NCI-H1930 (cell line): ENCODE measurements at regions not wholly inside any gene's neighbourhood (a gene's known extent, or its start where the extent isn't known, plus 50 kb on each side); places are given as distances from the start of the nearest gene placed in this dataset.

Experiments used
- DNase-seq, 2 experiments: peaks; one replicate each; lab custom pipeline; 2025; lab: John Stamatoyannopoulos, UW

- DNase-seq, result no peak
These were observed 123.4 kb downstream of the CTTN start for GRCh38 chr11:70521475-70522308.

DNA sequence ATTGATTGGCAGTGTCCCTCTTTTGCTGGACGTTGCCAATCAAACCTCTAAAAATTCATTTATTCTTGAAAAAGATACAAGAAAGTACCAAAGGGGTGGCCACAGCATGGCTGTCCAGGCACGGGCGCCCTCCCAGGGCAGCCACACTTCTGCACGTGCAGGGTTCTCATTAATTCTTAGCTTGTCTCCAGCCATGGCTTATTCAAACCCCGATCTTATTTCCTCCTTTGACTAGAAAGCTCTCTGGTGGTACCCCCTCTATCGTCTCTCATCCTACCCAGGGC is 123.9 kb downstream of the CTTN start:
- no peak for DNase-seq

- no peak for DNase-seq
These were observed 124.4 kb downstream of the CTTN start for GRCh38 chr11:70522593-70523311.

GRCh38 chr11:70523384-70524095 is 125.2 kb downstream of the CTTN start:
- no peak for DNase-seq

- DNase-seq, result no peak
These were observed 126.0 kb downstream of the CTTN start for GRCh38 chr11:70524096-70524922.

DNA sequence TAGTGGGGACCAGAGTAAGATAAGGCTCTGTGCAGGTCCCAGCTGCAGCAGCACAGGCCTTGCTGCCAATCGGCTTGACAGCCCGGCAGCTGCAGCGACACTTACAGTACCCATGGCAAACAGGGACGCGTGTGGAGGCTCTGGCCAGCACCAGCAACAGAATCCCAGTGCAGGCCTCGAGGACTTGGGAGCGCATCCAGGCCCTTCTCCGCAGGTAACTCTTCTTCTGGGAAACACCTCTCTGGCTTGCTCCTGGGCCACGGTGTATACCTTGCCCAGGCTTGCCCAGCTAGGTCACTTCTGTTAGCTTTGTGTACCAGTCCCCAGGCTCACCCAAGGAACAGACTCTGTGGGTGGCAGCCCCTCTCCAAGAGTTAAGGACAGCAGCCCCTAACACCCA is 126.7 kb downstream of the CTTN start:
- DNase-seq, result no peak

DNA sequence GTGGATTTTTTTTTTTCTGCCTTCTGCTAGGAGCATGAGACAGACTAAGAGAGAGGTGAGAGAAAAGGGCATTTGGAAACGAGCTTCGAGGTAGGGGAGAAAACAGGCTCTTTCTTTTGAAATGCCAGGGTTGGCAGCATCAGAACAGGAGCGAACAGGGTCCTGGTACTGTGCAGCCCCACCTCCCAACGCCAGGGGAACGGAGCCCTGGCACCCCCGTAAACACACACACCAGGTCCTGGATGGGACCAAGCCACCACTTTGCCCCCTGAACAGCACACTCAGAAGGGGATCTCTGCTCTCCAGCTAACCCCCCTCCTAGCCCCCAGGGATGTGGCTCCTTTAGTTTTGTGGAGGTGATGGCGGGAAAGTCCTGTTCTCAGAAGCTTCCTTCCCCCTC is 127.1 kb downstream of the CTTN start:
- no peak for DNase-seq

DNA sequence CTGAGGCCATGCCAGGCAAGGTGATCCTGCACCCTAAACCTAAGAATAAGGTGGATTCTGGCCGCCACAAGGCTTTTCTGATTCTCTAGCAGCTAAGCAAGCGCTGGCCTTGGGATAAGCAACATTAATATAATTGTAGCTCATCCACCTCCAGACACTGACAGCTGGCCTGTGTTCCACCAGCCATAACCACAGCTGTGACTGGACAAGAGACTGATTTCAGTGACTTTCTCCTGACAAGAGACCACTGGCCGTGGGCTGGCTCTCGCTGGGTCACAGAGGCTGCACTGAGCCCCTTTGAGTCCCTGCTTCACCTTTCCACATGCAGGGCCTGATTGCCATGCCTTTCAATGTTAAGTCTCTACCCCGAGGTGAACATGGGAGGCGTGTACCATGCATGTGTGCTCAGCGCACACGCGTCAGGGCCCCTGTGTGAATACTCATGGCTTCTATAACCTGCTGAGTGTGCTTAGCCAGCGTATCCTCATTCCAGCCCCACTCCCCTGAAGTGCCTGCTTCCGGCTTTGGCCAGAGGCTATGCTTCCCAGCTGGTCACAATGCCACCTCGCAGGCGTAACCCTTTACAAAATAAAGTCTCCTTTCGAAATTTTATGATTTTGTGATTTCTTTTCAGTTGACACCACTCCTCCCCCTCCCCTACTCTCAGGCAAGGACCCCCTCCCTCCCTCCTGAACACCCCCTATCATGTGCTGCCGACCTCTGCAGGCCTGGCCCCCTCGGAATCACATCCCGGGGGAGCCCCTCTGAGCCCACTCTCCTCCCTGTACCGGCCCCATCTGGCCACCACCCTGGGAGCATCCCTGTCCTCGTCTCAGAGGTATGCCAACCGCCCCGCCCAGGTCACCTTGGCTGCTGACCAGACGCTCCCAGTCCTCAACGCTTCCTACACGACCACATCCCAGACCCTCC is 128.1 kb downstream of the CTTN start:
- no peak for DNase-seq

DNA sequence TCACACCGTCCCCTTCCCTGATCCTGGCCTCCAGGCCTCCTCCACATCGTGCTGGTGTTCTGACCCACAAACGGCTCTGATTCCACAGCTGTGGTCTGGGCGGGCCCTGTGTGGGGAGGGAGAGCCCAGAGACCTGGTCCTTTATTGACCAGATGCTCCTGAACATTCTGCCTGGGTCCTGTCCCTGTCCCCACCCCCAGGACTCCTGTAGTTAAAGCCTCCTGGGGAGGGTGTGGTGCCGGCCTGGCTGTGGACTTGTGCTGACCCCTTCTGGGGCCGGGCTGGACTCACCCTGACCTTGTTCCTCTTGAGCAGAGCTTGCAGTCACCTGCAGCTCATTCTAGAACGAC is 128.7 kb downstream of the CTTN start:
- DNase-seq, result no peak

- no peak for DNase-seq
These were observed 129.2 kb downstream of the CTTN start for GRCh38 chr11:70527429-70528045.

- no peak for DNase-seq
These were observed 129.9 kb downstream of the CTTN start for GRCh38 chr11:70528046-70528793.

DNA sequence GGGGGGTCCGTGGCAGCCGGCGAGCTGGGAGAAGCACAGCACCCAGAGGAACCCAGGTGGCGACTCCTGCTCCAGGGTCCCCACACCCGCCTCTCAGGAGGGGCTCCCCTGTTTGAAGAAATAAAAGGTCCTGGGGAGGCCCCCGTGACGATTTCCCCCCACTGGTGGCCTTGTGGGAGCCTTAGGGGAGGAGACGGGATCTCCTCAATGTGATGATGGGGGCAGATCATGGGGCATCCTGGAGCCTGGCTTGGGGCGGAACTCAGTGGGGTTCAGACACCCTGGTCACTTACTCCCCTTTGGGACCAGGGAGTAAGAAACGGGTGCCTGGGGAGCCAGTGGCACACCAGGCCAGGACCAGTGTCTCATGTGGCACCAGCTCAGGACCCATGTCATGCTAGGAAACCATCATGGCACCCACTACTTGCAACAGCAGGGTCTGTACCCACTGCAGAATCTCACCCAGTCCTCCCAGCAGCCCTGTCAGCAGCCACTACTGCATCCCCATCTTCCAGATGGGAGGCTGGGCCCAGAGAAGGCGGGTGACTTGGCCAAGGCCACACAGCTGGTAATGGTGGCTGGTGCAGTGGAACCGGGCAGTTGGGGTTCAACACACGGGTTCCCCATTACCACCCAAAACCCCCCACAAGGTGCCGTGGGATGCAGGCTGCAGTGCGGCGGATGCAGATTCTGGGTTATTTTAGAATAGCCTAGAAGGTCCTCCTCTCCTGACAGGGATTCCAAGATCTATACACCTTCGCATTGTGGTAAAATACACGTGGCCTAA is 130.7 kb downstream of the CTTN start:
- DNase-seq, result no peak

DNA sequence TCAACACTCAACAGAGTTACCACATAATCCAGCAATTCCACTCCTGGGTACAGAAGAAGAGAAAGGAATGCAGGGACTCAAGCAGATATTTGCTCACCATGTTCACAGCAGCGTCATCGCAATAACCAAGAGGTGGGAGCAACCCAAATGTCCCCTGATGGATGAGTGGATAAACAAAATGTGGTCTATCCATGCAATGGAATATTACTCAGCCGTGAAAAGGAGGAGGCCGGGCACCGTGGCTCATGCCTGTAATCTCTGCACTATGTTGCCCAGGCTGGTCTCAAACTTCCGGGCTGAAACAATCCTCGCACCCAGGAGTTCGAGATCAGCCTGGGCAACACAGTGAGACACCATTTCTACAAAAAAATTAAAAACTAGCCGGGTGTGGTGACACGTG is 131.7 kb downstream of the CTTN start:
- DNase-seq, result no peak

GRCh38 chr11:70530629-70531185 is 132.4 kb downstream of the CTTN start:
- no peak for DNase-seq

DNA sequence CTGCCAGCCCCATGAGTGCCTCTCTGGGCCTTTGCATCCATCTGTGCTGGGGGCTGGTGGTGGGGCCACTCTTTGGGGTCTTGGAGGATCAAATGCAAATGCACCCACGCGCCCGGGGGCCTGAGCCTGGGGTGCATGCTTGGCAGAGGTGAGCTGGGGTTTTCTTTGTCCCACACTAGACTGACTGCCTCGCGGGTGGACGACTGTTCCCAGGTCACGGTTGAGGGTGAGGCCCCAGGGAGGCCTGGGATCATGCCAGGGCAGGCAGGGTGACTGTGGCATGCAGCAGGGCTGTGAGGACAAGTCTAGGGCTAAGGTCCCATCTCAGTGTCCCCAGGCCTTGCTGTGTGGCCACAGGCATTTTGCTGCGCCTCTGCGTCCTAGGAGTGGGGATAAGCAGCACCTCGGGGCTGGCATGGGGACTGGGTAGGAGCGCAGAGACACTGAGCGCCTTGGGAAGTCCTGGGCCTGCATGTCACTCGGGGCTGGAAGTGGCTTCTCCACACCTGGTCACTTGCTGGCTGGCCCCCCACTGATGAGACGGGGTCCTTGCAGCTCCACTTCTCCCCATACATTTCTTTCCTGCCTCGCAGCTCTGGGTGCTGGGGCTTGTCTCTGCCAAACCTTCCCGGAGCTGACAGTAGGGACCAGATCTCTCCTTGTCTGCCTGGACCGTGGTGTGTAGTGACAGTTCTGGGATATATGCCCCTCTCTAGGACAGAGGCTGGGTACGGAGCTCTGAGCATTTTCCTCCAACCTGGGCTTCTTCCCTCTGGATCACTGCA is 133.1 kb downstream of the CTTN start:
- no peak for DNase-seq

DNA sequence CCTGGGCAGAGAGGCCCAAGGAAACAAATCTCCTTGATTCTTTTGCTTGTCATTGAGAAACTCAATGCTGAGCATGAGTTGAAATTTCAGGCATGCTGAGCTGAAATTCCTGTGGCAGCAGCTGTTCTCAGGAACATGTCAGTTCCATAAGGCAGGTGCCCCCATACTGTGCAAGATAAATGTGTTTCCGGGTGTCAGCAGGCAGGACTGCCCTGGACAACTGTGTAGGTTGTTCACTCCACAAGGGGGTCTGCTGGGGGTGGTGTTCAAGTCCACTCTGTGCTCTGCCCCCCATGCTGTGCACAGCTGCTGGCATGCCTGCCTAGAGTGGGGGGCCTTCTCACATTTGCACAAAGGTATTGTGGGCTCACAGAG is 133.7 kb downstream of the CTTN start:
- DNase-seq, result no peak

GRCh38 chr11:70532731-70533130 is 134.4 kb downstream of the CTTN start:
- DNase-seq, result no peak
